NCI-H2171 treated with DMSO at 0.1 percent for 48 hours (cell line): ENCODE measurements at regions not wholly inside any gene's neighbourhood (a gene's known extent, or its start where the extent isn't known, plus 50 kb on each side); places are given as distances from the start of the nearest gene placed in this dataset.

ENCODE experiments used
- DNase-seq: peaks from one replicate; lab custom pipeline; 2025; lab: John Stamatoyannopoulos, UW

DNA sequence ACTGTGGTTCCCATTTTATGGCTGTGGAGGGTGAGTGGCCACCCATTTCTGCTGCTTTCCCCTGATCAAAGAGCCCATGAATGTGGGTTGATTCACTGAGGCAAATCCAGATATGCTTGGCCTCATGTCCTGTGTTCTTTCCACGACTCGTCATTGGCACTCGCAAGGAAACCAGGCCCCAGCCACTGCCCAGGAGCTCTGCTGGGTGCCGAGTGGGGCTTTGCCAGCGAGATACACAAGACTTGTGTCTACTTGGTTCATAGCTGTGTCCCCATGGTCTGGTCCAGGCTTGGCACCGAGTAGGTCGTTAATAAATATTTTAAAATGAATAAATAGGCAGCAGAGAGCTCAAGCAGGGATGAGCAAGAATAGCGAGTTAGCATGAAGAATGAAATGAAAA is 1291.5 kb downstream of the TBC1D22A start:
- DNase-seq, result no peak

DNA sequence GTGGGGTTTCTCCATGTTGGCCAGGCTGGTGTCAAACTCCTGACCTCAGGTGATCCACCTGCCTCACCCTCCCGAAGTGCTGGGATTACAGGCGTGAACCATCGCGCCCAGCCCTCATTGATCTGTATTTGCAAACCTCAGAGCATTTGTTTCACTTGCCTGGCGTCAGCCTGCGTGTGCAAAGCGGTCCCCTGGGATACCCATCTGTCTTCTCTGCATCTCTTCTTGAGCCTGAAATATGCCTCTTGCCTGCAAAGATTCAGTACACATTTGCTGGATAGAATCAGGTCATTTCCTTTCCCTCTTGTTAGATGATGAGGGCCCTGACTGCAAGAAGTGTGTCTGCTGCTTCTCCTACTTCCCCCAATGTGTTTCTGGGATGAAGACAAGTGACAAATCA is 1291.0 kb downstream of the TBC1D22A start:
- peak; percentile 89 for DNase-seq

DNA sequence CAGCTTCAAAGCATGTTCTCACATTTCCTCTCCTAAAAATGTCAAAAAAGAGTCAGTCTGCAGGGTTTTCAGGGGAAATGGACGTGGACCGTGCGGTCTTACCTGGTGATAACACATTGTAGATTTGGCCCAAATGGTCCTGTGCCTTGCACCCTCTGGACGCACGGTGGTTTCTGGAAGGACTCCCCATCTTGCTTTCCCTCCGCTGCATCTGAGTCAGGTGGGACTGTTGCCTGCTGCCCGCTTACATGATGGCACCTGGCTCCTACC is 1290.1 kb downstream of the TBC1D22A start:
- DNase-seq, result no peak

DNA sequence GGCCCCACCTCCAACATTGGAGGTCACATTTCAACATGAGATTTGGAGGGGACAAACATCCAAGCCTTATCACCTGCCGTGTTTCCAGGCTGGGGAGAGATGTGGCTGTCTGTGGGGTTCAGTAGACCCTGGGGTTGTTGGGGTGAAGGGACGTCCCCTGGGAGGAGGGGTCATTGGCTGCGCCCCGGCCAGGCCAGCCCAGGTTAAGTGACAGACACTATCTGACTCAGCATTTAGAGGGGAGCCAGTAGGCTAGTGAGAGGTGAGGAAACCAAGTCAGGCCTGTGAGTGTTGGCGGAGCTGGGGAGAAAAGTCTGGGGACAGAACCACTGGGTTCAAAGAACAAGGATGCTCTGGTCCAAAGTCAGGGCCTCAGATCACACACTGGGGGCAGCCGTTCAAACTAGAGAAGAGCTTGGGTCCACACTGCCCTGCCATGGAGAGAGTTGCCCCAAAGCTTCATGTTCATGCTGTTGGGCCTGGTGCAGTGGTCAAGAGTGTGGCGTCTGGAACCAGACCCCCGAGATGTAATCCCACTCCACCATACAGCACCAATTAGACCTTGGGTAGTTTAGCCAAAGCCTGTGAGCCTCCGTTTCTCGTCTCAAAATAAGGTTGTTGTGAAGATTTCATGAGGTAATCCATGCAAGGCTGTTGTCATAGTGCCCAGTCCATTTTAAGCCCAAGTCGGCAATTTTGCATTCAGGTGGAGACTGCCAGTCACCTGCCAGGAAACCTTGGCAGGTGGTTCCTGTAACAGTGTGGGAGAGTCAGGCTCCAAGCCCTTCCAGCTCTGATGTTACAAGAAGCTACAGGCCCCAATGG is 1289.6 kb downstream of the TBC1D22A start:
- no peak for DNase-seq

DNA sequence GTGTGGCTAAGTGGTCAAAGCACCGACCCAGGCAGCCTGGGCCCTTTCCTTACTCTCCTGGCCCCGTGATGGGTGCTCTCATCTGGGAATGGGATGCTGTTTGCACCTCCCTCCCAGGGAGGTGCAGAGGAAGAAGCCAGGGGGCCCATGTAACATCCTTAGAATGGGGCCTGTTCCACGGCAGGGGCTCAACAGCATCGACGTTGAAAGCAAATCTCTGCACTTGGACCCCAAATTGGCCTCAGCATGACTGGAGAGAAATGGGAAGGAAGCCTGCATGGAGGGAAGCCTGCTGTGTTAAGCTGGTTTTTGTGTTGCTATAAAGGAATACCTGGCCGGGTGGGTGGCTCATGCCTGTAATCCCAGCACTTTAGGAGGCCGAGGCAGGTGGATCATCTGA is 1288.4 kb downstream of the TBC1D22A start:
- no peak for DNase-seq

DNA sequence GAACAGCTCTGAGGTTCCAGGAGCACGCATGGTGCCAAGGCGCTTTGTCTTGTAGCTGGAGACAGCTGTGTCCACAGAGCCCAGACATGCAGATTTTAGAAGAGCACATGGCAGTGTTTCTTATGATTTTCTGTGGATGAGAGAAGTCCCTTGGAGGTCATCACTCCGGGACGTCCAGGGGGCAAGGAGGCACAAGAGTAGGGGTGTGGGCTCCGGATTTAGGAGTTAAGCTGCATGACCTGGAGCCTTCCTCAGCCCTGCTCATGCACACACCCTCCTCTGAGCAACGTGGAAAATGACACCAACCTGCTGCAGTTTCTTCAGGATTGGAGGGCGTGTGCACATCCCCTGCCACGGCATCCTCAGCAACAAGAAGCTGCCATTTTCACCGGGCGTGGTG is 1286.7 kb downstream of the TBC1D22A start:
- DNase-seq, result no peak

DNA sequence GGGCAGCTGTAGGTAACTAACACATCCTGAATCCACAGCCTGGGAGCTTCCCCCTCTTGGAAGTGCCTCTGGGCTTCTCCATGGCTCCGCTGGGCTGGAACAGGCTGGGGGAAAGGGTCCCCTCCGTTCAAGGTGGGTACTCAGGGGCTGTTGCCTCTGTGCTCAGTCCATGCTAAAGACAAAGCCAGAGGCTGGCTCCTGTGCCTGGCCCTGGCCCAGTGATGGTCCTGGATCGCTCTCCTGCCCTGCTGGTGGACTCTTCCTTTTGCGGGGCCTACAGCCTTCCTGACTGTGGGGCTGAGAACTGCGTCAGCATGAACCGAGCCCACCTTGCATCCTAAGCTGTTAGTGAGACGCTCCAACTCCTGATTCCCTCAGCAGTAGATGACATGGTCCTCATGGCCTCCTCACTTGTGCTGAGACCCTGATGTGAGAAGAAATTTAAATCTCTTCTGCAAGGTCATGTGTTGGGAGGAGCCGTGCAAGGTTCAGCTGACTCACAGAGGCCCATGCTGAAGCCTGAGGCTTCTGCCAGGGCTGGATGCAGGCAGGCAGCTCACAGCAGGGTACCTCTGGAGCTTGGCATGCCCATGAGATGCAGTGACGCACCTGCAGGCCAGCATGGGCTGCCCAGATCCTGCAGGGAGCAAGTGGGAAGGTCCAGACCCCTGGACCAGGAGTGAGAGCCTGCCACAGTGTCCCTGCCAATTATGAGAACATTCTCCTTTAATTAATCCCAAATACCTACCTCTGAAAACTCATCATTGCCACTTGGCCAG is 1285.5 kb downstream of the TBC1D22A start:
- no peak for DNase-seq

DNA sequence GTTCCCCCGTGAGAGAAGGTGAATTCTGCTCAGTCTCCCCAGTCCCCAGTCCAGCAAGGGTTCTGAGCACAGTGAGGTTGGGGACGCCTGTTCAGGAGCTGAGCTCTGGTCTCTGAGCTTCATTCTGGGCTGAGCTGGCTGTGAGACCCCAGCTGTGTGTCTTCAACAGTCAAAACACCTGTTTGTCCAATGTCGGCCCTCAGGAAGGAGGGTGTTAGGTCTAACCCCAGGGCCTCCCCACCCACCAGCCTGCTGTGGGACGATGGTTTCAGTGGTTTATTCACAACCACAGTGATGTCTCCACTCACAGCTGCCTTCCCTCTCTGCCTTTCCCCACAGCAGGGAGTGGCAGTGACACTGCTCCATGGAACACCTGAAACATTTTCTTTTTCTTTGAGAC is 1282.9 kb downstream of the TBC1D22A start:
- no peak for DNase-seq

DNA sequence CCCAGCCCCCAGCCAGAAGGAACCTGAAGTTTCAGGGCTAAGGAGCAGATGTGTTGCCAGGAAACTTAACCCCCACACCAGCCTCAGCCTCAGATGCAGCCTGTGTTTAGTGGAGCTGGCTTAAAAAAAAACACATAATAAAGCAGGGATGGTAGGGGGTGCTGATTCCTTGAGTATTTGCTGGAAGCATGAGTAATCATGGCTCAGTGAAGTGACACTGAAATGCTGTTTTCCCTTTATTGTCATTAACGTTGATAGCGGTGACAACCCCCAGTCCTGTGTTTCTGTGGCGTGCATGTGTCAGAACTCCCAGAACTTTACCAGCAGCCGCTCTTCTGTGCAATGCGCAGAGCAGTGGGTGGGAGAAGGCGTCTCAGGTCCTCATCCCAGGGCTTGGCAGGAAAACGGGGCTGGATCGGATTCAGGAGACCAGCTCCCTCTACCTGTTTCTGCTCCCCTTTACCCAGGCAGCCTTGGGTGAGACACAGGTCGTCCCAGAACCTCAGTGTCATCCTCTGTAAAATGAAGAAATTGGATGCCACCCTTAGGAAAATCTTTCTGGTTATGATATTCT is 1282.1 kb downstream of the TBC1D22A start:
- DNase-seq, result peak; percentile 65

DNA sequence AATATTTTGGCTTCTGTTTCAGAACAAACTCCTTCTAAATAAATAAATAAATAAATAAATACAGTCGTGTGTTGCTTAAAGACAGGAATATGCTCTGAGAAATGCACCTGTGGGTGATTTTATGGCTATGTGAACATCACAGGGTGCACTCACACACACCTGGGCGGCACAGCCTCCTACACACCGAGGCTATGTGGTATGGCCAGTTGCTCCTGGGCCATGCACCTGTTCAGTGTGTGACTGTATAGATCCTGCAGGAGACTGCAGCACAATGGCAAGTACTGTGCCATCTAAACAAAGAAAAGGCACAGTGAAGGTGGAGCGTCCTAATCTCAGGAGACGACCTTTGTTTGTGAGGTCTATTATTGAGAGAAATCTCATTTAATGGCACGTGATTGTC is 1281.1 kb downstream of the TBC1D22A start:
- DNase-seq, result no peak

DNA sequence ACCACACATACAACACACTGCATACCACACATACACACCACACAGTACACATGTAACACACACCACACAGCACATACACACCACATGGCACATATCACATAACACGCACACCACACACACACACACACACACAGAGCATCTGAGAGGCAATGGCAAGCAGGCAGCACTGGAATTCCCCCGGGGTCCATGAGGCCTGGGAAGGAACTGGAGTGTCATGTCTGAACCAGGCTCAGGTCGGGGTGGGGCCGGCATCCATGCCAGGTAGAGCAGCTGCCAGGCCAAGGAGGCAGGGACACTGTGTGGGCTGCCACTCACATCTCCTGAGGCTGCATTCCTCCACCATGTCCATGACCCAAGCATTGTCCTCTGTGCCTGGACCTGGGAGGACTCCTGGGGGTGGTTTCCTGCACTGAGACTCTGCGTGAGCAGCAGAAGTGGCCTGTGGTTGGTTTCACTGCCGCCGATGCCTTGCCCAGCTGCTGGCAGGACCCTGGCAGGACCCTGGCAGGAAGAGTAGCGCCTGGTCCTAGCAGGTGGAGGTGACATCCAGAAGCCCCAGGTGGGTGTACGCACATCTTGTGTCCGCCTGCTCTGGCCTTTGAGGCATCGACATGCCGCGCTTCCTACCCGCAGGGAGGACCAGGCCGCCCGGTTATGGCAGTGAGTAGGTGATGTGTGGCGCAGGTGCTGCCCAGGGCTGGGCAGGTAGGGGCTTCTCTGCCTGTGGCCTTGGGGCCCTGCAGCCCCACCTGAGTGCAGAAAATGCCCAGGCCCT is 1280.4 kb downstream of the TBC1D22A start:
- peak; percentile 12 for DNase-seq

DNA sequence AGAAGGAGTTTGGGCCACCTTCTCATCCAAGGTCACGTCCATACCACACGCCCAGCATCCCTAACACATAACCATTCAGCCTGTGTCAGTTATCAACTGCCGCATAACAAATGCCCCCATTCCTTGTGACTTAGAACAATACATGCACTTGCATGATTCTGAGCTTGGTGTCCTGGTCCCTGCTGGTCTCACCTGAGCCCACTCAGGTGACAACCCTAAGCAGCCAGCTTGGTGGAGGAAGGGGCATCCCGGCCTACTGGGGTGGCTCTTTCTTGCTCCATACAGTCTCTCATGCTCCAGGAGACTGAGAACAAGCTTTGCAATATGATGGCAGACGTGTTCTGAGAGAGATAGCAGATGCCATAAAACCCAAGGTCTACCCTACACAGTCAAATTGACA is 1276.9 kb downstream of the TBC1D22A start:
- DNase-seq, result no peak

DNA sequence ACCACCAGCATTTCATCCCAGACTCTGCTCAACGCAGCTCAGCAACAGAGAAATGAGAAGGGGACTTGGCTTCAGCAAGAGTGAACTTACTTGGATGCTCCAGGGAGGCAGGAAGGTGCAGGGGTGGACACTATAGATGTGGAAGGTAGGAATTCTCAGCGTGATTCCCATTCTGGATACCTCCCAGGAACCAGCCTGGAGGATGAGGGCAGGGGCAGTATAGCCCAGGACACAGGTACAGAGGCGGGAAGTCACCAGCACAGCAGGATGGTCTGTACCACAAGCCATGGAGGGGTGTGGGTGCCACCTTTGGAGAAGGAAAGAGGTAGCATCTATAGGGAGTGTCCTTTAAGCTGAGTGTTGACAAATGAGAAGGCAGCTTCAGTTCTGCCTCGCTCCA is 1275.2 kb downstream of the TBC1D22A start:
- no peak for DNase-seq

DNA sequence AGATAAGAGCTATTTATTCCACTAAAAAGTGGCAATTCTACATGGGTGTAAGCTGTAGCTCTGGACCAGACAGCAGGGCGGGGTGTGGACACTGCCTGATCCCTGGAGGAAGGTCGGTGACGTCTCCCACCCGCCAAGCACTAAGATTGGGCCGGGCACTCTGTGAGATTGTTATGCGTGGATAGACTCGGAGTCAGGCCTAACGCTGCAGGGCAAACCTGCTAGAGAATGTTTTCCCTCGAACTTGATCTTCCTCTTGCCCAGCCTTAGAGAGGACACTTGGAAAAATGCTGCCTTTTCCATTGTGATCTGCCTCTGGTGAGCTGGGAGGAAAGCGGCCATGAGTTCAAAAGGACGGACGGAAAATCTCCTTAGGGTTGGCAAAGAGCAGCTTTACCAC is 1273.4 kb downstream of the TBC1D22A start:
- DNase-seq, result no peak

DNA sequence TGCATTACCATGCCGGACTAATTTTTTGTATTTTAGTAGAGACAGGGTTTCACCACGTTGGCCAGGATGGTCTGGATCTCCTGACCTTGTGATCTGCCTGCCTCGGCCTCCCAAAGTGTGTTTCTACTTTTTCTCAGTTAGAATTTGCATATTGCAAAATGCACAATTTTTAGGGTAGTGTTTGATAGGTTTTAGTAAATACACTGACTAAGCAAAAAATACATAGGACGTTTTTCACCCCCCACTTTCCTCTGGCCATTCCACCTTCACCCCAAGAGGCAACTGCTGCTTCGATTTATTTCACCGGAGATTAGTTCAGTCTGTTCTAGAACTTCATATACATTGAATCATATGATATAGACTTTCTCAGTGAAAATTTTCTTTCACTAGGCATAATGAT is 1269.1 kb downstream of the TBC1D22A start:
- no peak for DNase-seq

DNA sequence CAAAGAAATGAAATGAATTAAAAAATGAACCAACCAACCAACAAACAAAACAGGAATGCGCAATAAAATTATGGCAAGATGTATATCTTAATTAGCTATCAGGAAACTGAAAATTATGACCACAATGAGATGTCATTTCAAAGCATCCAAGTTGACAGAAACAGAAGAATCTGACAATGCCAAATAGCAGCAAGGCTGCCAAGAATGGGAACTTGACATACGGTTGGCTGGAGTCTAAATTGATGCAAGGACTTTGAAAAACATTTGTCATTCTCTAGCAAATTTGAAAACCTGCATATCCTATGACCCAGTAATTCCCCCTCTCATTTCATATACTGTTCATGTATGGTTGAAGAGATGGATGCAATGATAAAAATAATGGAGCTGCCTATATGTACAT is 1262.6 kb downstream of the TBC1D22A start:
- no peak for DNase-seq

DNA sequence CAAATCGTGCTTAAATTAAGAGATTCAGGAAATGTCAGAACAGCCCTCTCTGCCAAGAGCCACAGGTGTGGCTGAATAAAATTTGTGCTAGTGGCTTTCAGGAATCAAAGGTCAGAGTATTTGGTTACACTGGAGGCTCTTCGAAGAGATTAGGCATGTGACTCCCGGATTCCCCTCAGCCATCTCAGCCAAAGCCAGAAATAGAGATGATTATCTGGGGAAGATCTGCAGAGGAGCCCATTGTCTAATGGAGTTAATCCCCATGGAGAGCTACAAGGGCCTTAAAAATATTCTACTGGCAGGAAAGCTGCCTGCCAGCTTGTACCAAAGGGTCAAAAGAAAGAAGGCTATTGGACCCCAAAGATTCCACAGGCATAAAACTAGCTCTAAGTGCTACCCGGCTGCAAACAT is 1259.5 kb downstream of the TBC1D22A start:
- DNase-seq, result no peak

DNA sequence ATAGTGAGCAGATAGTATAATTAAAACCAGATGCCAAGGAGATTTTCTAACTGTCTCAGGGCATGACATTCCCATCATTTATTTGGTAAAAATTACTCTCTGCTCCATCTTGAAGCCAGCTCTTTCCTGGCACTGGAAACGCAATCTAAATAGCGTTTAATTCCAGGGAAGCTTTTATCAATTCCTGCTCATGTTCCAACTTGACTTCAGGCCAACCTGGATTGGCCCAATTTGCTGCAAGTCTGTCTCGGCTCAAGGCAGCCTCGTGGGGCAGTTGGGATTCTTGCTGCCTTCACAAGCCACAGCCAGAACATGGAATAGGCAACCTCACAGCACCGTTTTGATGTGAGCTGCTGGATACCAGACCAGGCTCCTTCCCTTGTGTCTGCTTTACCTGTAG is 1255.9 kb downstream of the TBC1D22A start:
- DNase-seq, result no peak

DNA sequence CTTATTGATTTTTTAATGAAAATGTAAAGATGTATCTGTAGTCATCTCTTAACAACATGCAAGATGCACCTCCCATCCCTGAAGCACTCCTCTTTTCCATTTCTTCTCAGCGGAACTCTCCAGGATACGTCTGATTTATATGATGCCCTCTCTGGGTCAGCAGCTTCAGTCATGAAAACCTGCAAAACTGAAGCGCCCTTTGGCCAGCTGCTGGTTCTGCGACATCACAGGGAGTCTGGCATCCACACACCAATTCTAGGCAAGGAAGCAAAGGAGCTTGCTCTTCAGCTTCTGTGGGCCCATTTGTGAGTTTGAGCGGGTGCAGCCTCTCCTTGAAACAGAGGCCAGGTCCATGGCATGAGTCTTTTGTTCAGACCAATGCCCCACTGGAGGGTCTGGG is 1253.3 kb downstream of the TBC1D22A start:
- no peak for DNase-seq

DNA sequence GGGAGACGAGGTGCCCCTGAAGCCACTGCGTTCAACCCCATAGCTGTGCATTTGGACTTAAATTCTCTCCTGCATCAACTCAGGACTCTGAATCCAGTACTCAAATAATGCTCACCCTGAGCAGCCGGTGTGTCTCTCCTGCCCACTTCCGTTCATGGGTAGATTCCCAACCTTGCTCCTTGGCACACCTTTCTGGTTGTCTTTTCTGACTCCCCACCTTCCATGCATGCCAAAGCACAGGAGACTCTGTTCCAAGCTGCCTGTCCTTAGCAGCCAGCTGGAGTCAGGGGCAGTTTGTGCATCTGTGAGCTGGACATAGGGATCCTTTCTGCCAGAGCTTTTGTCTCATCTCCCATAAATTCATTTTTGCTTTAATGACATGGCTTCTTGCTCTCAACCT is 1242.5 kb downstream of the TBC1D22A start:
- DNase-seq, result no peak

DNA sequence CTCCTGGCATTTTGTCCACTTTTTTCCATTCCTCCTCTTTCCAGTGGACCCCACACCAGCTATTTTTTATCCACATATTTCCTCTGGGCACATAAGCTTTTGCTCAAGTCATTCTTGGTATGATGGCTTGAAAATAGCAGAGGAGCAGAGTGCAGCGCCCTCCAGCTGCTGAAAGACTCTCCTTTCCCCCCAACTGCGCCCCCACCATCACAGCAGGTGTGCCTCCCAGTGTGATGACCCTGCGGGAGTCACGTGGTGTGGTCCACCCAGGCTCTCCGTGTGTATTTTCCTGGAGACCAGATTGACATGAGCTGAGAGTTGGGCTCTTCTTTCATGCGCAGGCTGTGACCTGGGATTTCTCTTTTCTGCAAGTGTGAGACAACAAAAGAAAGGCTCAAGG is 1241.6 kb downstream of the TBC1D22A start:
- DNase-seq, result no peak

DNA sequence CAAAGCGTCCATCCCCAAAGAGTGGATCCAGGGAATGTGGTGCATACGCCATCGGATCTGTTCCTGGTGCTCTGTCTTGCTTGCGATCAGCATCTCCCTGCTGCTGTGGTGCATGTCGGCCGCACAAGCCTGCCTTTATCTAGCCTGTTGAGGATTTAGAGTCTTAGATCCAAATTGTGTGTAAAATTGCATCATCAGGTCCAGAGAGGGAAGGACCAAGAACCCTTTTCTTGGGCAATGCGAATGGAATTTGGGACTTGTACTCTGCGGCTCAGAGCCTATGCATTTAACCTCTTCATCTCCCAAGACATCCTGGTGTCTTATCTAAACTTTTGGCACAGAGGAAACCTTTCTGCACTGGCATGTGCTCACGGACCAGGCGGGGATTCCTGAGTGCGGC is 1238.7 kb downstream of the TBC1D22A start:
- no peak for DNase-seq

DNA sequence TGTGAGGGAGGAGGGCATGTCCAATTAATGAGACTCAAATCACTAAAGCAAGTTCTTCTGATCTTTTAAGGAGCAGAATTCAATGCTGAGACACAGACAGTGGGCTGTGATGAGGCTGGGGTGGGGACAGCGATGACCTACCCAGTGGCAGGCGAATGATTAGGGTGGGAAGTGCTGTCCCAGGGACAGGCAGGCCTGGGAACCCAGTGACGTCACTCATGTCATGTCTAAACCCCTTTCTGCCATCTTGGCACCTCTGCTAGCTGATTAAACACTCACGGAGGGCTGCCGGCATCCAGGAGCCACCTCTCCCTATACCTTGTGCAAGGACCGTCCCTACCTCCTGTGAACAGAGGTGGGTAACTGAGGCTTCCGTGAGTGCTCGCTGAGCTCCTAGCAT is 1235.2 kb downstream of the TBC1D22A start:
- no peak for DNase-seq
